A673 (cell line): ENCODE measurements at regions not wholly inside any gene's neighbourhood (a gene's known extent, or its start where the extent isn't known, plus 50 kb on each side); places are given as distances from the start of the nearest gene placed in this dataset.

Experiments
- BruUV-seq: library from RNA; stranded (reverse); fragments of 400-500 nt; replicated peaks from 2 replicates; lab custom pipeline; 2021; lab: Mats Ljungman, UMichigan
- CTCF ChIA-PET: fragments of 300-600 bp; sonication (Branson Sonifier 250); formaldehyde crosslinking; loops from one replicate; lab custom pipeline; 2022; ENCODE audit warnings: antibody characterized with exemption; lab: Charles Lee
- POLR2A ChIA-PET: fragments of 300-600 bp; sonication (Branson Sonifier 250); formaldehyde crosslinking; loops from one replicate; lab custom pipeline; 2022; ENCODE audit warnings: antibody characterized with exemption; ENCODE audit not compliant: low non-redundant PET; lab: Charles Lee
- DNase-seq: peaks from one replicate; pipeline ENCODE4 v3.0.0-alpha.2; 2015; ENCODE audit warnings: low spot score
- H3K27ac ChIP-seq: fragments of 200-600 bp; sonication (generic); 2 replicates; pipeline ENCODE4 v1.5.1; 2016; ENCODE audit warnings: mixed run types, low read depth, mild to moderate bottlenecking, mixed read lengths, antibody characterized with exemption, low read length; ENCODE audit not compliant: poor library complexity, severe bottlenecking
- H3K27me3 ChIP-seq: fragments of 200-600 bp; sonication (generic); replicated peaks from 2 replicates; pipeline ENCODE4 v1.6.1; 2017; ENCODE audit warnings: mixed run types, low read depth, mild to moderate bottlenecking, mixed read lengths, antibody characterized with exemption, low read length; ENCODE audit not compliant: insufficient read depth, poor library complexity
- H3K36me3 ChIP-seq: fragments of 200-600 bp; sonication (generic); 2 replicates; pipeline ENCODE4 v1.6.1; 2016; ENCODE audit warnings: mixed run types, mild to moderate bottlenecking, mixed read lengths, antibody characterized with exemption, low read length; ENCODE audit not compliant: insufficient read depth, poor library complexity, severe bottlenecking
- H3K4me1 ChIP-seq: fragments of 200-600 bp; sonication (generic); 2 replicates; pipeline ENCODE4 v1.6.1; 2017; ENCODE audit warnings: mixed run types, mild to moderate bottlenecking, mixed read lengths, antibody characterized with exemption, low read length; ENCODE audit not compliant: insufficient read depth, poor library complexity, severe bottlenecking
- H3K4me3 ChIP-seq: fragments of 200-600 bp; sonication (generic); 2 replicates; pipeline ENCODE4 v1.5.1; 2016; ENCODE audit warnings: low read depth, mixed run types, mild to moderate bottlenecking, mixed read lengths, low read length; ENCODE audit not compliant: poor library complexity, severe bottlenecking
- H3K9me3 ChIP-seq: fragments of 200-600 bp; sonication (generic); 2 replicates; pipeline ENCODE4 v1.6.1; 2016; ENCODE audit warnings: mixed run types, low read depth, mild to moderate bottlenecking, mixed read lengths, antibody characterized with exemption, low read length; ENCODE audit not compliant: poor library complexity, severe bottlenecking
- CTCF ChIP-seq: fragments of 300-800, 200-600 bp; sonication (generic); conservative IDR thresholded peaks from 2 replicates; pipeline ENCODE4 v1.5.1; 2017; ENCODE audit warnings: low read depth, mild to moderate bottlenecking, antibody characterized with exemption, low read length, moderate library complexity, mixed read lengths
- EZH2 ChIP-seq: fragments of 200-600 bp; sonication (generic); IDR thresholded peaks from 2 replicates; pipeline ENCODE4 v1.6.1; 2017; ENCODE audit warnings: borderline replicate concordance, low read depth, mild to moderate bottlenecking, mixed read lengths, antibody characterized with exemption, low read length; ENCODE audit not compliant: poor library complexity, severe bottlenecking
- intact Hi-C: fragments of 100-400 bp; cut with micrococcal nuclease; formaldehyde crosslinking; loops from one replicate; pipeline ENCODE4 v1.10.0; 2022; ENCODE audit not compliant: unreplicated experiment

- no peak for TF ChIP-seq CTCF
- no peak for TF ChIP-seq EZH2
- Histone ChIP-seq H3K27ac (no peak overlapping the region), H3K27me3 (no peaks in the 10 kb centered on the region), H3K4me1 (no peaks in the 10 kb centered on the region), H3K4me3 (no peak overlapping the region), H3K9me3 (no peaks in the 10 kb centered on the region), H3K36me3 (no peaks in the 10 kb centered on the region)
- POLR2A ChIA-PET, result no interaction called here
- DNase-seq, result no peak
- intact Hi-C loops, result no loop called here
- CTCF ChIA-PET, result no interaction called here
- BruUV-seq, result no TSS peak
Measured at GRCh38 chr6:93516441-93516840, 97.1 kb upstream of the EPHA7 start.

- no peaks in the 10 kb centered on the region for H3K9me3 ChIP-seq
- H3K36me3 ChIP-seq, result no peaks in the 10 kb centered on the region
- DNase-seq, result no peak
- CTCF ChIA-PET, result no interaction called here
- H3K4me1 ChIP-seq, result no peaks in the 10 kb centered on the region
- H3K27ac ChIP-seq, result no peak overlapping the region
- no peaks in the 10 kb centered on the region for H3K27me3 ChIP-seq
- intact Hi-C loops, result no loop called here
- no peak overlapping the region for H3K4me3 ChIP-seq
- POLR2A ChIA-PET, result no interaction called here
- no TSS peak for BruUV-seq
- TF ChIP-seq EZH2 (no peak), CTCF (no peak)
Measured at GRCh38 chr6:93515736-93516135, 96.4 kb upstream of the EPHA7 start.

- intact Hi-C loops, result no loop called here
- no peaks in the 10 kb centered on the region for H3K9me3 ChIP-seq
- H3K27me3 ChIP-seq, result no peaks in the 10 kb centered on the region
- POLR2A ChIA-PET, result no interaction called here
- DNase-seq, result no peak
- no peak overlapping the region for H3K27ac ChIP-seq
- BruUV-seq, result no TSS peak
- H3K36me3 ChIP-seq, result no peaks in the 10 kb centered on the region
- H3K4me1 ChIP-seq, result no peaks in the 10 kb centered on the region
- H3K4me3 ChIP-seq, result no peak overlapping the region
- CTCF ChIA-PET, result no interaction called here
- TF ChIP-seq EZH2, result no peak
- no peak for TF ChIP-seq CTCF
Measured at GRCh38 chr6:93498713-93499112, 79.4 kb upstream of the EPHA7 start.
